ENCODE measurements at regions not wholly inside any gene's neighbourhood (a gene's known extent, or its start where the extent isn't known, plus 50 kb on each side); places are given as distances from the start of the nearest gene placed in this dataset.

DNA sequence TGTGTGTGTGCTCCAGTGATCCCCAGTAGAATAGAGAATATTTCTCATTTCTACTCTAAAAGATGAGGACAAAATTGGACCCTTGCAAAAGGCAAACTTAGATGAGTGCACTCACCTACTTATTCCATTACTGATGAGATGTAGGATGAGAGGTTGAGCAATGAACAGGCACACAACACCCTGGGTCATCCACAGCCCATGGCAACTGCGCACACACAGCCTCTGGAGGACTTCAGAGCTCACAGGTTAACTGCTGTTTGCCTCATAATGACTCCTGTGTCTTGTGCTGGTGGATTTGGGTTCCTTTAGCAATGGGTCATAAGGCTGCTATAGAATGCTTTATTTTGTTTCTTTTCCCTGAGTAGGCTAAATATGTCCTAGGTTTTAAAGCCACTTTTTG lies 103.6 kb upstream of the TNFAIP3 start:
- DNase-seq = no peak

DNA sequence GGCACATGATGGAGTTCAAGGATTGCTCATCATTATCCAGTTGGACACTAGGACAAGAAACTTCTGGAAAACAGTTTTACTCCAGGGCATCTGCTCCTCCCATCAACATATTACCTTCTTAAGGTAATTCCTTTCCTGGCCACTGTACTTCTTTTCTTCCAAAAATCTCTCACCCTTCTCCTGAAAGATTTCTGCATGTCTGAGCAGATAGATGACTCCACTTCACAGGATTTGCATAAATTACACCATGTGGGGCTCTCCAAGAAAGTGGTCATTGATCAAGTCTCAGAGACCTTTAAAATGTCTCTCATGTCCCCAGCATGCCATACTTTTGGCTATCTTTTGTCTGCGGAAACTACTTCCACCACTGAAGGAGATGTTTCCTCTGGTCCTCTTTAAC lies 103.2 kb upstream of the TNFAIP3 start:
- no peak for DNase-seq

DNA sequence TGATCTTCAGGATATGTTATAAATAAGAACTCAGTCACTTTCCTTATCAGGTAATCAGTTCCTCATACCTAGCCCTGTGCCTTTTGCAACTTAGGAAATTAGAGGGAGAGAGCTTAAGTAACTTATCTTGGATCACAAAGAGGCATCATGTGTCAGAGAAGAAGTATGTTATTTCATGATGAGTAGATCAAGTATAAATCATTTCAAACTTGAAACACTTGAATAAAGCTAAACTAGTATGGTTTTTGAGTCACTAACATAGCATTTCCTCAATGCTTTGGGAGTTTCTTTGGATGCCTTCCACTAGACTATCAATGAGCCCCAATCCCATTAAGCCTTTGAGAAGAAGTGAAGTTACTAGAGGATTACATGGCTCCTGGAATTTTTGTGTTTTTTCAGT lies 102.6 kb upstream of the TNFAIP3 start:
- DNase-seq = no peak

DNA sequence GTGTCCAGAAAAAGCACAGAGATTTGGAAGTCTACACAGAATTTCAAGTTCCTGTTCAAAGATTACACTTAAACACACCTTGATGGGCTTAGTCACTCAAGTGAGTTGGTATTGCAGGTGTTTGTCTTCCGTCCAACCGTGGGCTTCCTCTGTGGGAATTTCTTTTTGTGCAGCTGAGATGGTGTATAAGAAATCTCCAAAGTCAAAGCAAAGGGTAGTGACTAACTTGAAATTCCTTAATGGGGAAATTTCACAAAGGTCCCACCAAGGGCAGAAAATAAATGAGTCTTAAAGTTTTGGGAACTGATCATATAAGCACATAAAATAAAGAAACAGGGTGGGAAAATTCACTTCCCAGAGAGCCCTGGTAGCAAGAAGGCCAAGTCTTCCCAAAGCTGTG lies 102.0 kb upstream of the TNFAIP3 start:
- no peak for DNase-seq

DNA sequence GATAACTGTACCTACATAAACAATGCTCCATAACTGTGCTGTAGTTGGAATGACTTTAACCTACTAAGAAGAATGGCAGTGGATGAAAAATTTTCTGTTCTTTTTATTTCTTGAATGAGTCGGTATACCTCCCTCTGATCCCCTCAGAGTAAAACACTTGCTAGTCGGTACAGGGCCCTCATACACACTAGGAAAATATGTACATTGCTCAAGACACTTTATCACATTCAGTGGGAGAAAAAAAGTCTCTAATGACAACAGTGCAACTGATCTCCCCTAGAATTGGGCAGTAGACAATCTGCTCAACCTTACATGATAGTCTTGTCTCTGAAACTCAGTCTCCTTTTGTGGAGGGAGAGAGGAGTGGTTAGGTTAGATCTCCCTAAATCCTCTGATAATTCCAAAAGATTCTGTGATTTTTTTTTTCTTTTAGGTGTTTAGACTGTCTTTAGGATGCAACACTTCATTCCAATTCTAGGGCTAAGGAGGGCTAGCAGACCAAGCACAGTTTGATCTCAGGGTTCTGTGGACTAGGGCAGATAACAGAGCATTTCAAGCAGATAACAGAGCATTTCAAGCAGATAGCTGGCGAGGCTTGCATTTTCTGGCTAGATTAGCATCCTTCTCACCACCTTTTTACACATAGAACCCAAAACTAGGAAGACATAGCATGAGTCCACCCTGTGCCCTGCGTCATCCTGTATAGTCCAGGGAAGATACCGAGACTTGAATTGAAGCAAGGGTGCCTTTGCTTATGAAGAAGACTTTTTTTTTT lies 100.3 kb upstream of the TNFAIP3 start:
- DNase-seq = no peak

DNA sequence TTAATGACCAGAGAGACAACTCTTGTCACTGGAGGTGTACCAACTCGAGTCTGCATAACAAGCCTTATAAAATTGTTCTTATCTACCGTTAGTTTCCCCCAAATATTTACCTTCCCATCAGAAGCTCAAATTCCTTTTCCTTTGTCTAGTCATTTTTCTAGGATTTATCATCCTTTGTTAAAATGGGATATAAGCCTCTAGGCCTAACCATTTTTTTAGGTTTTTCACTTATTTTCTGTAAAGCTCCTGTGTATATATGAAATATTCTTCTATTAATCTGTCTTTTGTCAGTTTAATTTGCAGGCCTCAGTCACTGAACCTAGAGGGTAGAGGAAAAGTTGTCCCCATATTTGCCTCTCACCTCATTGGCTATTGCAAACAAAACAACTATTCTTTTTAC lies 99.6 kb upstream of the TNFAIP3 start:
- no peak for DNase-seq

DNA sequence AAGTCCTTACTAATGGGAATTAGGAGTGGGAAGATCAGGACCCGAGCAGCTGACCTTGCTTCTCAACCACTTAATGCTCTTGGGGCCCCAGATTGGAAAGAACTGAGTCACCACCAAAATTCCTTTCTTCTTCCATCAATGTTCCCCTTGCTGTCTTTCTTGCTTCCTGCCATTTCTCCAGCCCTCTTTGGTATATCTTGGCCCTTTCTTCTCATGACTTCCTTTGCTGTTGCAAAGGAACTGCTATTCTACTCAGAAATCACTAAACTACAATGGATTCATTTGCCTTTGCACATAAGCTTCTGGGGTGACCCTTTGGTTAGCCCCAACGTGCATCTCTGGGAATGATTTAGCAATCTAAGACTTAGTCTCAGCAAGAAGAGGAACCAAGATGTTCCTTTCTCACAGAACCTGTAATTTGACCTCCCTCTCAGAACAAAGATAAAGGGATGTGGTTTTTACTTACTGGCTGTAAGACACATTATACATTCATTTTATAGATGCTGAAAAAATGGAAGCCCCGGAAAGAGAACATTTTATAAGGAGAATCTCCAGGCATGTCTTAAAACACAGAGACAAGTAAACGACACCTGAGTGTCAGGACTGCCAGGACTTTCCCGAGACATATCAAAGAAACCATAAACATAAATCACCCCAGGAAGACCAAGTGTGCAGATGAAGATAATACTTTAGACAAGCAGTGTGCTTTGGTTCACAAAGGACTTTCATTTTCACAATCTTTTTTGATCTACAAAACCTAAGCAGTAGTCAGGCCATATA lies 99.0 kb upstream of the TNFAIP3 start:
- no peak for DNase-seq

DNA sequence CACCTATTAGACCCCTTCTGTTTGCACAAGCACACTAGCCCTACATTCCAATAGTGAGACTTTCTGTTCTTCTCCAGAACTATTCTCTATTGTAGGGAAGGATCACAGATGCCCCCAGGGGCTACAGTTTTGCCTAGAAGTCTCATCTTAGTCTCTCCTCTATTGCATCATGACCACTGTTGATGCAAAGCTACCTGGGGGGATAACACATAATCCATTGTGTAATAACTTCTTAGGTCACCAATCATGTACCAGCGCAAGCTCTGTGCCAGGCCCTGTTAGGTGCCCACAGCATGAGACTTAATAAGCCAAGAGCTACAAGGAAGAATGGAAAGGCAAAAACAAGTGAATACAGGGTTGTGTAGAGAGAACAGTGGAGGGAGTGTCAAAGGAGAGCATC lies 98.1 kb upstream of the TNFAIP3 start:
- DNase-seq = no peak

DNA sequence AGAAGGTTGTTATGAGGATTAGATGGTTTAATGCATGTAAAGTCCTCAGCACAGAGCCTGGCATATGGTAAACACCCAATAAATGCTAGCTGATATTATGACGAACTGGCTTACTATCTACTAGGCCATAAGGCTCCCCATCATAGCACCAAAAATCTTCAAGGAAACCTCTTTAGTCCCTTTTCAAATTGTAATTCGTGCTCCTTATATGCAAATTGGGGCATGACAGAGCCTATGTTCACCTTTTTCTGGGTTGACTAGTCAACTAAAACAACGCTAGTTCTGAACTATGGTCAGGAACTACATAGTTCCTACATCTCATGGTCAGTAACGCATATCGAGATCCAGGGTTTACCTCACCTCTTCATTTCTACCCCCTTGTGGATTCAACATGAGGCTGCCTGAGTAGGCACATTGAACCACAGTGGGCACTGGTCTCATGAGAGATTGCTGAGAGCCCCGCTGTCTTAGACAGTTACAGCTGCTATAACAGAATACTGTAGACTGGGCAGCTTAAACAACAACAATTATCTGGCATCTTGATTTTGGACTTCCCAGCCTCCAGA lies 97.2 kb upstream of the TNFAIP3 start:
- DNase-seq = no peak

DNA sequence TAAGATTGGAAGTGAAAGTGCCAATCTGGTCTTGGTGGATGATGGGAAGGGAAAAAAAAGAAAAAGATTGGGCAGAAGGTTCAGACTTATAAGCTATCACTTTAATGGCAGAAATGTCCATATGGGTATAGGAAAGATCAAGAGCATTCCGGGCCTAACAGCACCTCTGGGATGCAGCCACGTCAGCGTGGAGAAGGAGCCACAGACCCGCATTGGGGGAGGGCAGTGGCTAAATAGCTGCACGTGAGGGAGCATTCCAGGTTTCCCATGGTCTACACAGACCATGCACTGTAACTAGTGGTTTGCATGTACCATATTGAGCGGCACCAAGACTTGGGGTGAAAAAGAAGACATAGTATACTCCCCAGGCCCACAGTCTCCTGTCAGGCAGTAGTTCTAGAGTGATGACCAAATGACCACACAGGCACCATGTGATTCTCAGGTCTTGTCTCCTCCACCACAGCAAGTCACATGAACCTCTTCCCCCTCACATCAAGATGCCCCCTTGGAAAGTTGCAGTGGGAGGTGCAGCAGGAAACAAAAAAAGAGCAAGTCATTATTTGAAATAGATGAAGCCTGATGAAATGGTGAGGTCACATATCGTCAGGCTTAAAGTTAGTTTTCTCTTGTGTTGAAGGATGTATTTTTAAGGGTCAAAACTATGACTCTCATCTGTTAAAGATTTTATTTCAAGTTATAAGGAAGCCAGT lies 94.4 kb upstream of the TNFAIP3 start:
- no peak for DNase-seq

DNA sequence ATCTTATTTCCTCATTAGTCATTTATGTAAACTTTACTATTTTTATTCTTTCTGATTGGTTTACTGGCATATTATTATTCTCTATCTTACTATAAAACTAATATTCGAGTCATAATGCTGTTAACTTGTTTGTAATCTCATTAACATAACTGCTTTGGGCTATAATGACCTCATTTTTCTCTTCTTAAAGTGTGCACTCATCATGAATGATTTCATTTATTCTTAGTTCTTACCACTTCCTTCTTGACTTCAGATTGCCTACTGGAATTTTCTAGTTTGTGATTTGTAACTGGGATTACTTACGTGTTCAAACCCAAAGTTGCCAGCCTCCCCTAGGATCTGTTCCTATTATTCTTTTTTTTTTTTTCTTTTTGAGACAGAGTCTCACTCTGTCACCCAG lies 91.8 kb upstream of the TNFAIP3 start:
- DNase-seq = no peak

DNA sequence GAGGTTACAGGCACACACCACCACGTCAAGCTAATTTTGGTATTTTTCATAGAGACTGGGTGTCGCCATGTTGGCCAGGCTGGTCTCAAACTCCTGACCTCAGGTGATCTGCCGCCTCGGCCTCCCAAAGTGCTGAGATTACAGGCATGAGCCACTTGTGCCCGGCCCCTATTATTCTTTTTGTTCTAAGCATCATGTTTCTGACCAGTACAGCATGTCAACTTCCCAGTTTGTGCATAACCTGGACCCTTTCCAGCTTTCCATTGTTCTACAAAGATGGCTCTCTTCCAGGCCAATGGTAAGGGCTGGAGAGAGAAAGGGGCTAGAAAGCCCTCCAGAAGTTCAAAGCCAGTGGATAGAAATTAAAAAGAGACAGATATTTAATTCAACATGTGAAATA lies 91.3 kb upstream of the TNFAIP3 start:
- no peak for DNase-seq

DNA sequence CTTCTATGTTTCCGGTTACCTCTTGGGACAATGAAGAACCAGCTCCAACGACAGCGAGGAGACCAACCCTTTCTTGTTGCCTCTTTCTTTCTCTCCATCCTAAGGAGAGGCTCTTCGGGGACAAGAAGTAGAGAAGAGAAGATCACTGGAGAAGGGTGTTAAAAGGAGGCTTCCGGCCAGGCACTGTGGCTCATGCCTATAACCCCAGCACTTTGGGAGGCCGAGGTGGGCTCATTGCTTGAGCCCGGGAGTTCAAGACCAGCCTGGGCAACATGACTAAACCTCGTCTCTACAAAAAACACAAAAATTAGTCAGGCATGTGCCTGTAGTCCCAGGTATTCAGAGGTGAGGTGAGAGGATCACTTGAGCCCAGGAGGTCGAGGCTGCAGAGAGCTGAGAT lies 90.8 kb upstream of the TNFAIP3 start:
- no peak for DNase-seq

DNA sequence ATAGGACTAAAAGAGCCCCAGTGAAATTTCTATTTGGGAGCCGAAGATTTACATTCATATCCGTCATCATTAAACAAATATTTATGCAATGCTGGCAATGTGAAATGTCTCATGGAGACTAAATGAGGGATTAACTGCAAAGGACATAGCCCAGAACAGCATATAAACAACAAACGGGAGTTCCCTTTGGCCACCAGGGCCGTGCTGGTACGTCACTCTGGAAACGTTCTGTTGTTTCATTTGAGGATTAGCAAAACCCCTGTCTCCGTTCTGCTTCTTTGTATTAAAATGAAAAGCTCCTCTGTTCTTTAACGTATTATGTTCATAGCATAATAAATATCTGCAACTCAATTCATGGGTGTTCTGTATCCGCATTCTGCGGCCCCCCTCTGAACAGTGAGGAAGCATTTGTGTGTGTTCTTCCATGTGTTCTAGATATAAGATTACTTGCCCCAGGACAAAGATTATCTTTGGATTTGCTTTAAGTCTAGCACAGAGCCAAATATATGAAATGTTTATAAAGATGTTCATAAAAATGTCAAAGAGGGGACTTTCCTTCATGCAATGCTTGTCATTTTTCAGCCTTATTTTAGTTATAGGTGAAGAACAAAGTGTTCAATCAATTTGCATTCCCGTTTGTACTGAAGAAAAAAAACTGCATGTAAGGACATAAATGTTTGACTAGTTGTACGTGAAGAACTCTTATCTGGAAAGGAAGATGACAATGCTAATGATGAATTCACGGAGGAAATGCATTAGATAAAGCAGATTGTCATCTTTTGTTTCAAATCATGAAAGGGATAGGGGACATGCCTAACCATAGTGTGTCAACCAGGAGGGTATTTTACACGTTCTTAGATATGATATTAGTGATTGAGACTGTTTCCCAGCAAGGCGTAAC lies 90.0 kb upstream of the TNFAIP3 start:
- no peak for DNase-seq

DNA sequence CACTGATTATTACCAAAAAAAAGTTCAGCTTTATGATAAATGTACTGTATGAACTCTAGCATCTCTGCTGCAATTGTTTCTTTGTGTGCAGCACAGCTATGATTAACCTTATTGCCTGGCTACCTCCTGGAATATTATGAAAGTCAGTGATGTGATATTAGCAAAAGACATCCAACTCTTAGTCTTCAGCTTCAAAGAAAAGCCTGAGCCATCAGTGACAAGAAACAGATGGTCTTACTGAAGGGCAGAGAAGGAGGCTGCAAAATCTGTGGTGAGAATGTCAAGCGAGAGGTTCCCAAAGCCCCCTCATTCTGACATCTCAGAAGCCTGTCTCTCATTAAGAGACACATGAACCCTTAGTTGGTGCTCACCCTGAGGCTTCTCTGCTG lies 89.4 kb upstream of the TNFAIP3 start:
- DNase-seq = no peak

DNA sequence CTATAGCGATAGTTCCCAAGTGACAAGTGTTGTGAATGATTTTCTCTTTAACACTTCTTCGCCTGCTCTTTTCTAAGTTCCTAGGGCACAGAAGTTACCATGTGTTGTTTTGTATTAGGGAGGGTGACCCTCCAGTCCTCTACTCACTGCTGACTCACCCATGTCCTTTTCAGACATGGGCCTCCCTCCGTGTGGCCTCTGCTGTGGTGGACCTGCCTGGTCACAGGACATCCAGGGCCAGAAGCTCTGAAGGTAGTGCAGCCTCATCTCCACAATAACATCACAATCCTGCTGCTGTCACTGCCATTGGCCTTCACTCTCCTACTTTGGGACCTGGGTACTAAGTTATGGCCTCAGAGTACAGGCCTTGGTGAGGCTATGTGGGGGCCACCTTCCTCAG lies 87.1 kb upstream of the TNFAIP3 start:
- DNase-seq = no peak

DNA sequence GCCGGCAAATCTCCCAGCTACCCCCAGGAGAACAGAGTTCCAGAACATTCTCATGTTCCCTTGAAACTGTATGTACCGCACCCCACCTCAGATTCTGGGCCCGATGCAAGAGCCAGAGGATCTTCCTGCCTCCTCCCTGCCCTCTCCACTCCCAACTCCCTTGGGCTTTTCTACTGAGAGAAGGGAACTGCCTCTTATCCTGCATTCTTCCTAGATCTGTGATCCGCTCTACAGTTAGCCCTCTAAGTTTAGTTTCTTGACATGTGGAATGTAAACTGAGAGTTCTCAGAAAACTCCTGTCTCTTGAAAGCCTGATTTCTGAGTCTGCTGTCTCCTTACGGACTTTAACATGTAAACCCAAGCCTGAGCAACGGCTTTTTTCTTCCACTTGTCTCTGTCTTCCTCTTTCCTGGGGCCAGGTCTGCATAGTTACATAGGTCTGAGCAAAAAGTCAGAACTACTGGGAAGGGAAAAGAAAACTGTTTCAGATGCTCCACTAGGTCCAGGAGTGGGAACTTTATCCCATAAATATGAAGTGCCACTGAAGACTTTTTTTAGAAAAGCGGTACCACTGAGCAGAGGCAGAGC lies 86.5 kb upstream of the TNFAIP3 start:
- DNase-seq = no peak

DNA sequence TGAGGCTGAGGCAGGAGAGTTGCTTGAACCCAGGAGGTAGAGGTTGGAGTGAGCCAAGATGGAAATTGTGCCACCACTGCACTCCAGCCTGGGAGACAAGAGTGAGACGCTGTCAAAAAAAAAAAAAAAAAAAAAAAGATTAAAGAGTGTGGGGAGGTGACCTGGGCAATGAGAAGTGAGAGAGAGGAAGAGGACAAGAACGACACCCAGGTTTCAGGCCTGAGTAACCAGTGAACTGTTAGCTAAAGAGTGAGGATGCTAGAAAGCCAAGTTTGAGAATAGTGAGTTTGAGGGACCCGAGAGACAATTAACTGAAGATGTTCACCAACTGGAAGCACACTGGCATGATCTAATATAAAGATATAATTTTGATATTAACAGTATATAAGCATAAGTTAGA lies 85.4 kb upstream of the TNFAIP3 start:
- DNase-seq = no peak

DNA sequence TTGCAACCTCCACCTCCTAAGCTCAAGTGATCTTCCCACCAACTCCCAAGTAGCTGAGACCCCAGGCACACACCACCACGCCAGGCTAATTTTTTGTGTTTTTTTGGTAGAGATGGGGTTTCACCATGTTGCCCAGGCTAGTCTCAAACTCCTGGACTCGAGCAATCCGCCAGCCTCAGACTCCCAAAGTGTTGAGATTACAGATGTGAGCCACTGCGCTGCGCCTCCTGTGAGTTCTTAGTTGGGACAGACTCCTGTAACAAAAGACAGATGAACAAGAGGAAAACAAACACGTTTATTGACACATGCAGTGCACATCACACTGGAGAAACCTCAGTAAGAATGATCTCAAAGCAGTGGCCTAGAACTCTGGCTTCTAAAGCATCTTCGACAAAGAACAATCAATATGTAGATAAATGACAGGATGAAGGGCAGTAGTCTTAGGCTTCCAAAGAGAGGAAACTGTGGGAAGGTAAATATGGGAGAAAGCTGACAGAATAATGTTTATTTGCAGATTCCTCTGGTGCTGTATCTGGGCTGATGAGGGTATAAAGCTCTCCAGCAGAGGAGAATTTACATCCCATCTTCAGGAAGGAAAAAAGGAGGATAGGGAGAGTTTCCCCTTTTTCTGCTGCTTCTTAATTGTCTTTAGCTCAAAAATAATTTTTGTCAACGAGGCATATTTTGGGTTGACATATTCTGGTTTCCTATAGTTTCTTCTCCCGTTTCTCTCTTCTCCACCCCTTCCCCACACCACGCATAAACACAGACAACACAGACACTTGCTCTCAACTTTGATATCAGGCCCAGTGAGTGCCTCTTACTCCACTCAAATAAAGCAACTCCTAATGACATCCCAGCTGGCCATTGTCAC lies 84.7 kb upstream of the TNFAIP3 start:
- DNase-seq = no peak

DNA sequence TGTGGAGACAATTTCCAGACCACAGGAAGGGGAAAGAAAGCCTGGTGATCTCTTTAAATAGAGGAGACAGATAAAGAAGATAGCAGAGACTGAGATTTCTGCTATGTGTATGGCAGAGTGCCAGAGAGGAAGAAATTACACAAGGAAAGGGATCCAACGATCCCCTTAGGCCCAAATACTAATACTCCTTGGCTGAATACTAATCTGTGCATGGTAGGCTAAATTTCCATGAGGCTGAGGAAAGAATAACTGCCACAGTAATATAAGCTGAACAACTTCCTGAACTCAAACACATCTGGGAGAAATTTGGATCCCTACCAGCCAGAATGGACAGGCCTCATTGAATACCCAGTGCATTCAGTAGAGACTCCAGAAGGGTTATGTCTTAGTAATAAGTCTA lies 83.3 kb upstream of the TNFAIP3 start:
- DNase-seq = no peak

DNA sequence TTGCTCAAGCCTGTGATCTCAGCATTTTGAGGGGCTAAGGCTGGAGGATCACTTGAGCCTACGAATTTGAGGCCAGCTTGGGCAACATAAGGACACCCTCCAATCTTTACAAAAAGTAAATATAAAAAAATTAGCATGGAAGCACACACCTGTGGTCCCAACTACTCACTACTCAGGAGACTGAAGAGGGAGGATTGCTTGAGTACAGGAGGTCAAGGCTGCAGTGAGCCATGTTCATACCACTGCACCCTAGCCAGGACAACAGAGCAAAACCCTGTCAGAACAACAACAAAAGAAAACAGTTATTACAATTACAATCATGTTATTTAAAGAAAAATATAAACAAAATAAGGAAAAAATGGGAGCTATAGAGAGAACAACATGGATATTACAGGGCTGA lies 82.5 kb upstream of the TNFAIP3 start:
- no peak for DNase-seq

Measured in NCI-H2081 (cell line).